A549 (cell line): ENCODE measurements at regions not wholly inside any gene's neighbourhood (a gene's known extent, or its start where the extent isn't known, plus 50 kb on each side); places are given as distances from the start of the nearest gene placed in this dataset.

Experiments used
- CEBPB ChIP-seq, 2 experiments: fragments of >200 bp in 1 of 2; sonication (Bioruptor Twin) in 1 of 2; formaldehyde crosslinking in 1 of 2; IDR thresholded peaks; 2 replicates each; pipeline ENCODE4 v1.6.1; 2012 to 2016
- EP300 ChIP-seq, 2 experiments: fragments of >200 bp; sonication (Bioruptor Twin); formaldehyde crosslinking; IDR thresholded peaks; 2 replicates in 1 of 2; 3 replicates in 1 of 2; pipeline ENCODE4 v1.6.1; 2016 to 2017
- MYC ChIP-seq: IDR thresholded peaks from 2 replicates; pipeline ENCODE4 v1.6.1; 2012; ENCODE audit warnings: mild to moderate bottlenecking, inconsistent platforms, low read length, improper control_type of control experiment, borderline replicate concordance
- POLR2A ChIP-seq: IDR thresholded peaks from 2 replicates; pipeline ENCODE4 v1.6.1; 2012; ENCODE audit warnings: mild to moderate bottlenecking, low read length
- RFX5 ChIP-seq: fragments of 450-650 bp; IDR thresholded peaks from 2 replicates; pipeline ENCODE4 v1.7.1; 2014; ENCODE audit warnings: antibody characterized with exemption, mild to moderate bottlenecking, moderate library complexity
- SMC3 ChIP-seq: fragments of >200 bp; sonication (Bioruptor Twin); formaldehyde crosslinking; IDR thresholded peaks from 3 replicates; pipeline ENCODE4 v1.6.1; 2018; ENCODE audit warnings: inconsistent platforms
- SREBF2 ChIP-seq: fragments of 450-650 bp; IDR thresholded peaks from 2 replicates; pipeline ENCODE4 v1.6.1; 2014; ENCODE audit warnings: mild to moderate bottlenecking, moderate library complexity
- ZFP36 ChIP-seq: fragments of 450-650 bp; IDR thresholded peaks from 2 replicates; pipeline ENCODE4 v1.6.1; 2014; ENCODE audit warnings: borderline replicate concordance; ENCODE audit not compliant: partially characterized antibody
- TF ChIP-seq, protein P1 (sequence below): fragments of 450-650 bp; IDR thresholded peaks from 2 replicates; pipeline ENCODE4 v1.6.1; 2014; ENCODE audit warnings: antibody characterized with exemption
- TF ChIP-seq, protein P2 (sequence below): fragments of >200 bp; sonication (Bioruptor Twin); formaldehyde crosslinking; IDR thresholded peaks from 3 replicates; pipeline ENCODE4 v1.5.1; 2016

DNA sequence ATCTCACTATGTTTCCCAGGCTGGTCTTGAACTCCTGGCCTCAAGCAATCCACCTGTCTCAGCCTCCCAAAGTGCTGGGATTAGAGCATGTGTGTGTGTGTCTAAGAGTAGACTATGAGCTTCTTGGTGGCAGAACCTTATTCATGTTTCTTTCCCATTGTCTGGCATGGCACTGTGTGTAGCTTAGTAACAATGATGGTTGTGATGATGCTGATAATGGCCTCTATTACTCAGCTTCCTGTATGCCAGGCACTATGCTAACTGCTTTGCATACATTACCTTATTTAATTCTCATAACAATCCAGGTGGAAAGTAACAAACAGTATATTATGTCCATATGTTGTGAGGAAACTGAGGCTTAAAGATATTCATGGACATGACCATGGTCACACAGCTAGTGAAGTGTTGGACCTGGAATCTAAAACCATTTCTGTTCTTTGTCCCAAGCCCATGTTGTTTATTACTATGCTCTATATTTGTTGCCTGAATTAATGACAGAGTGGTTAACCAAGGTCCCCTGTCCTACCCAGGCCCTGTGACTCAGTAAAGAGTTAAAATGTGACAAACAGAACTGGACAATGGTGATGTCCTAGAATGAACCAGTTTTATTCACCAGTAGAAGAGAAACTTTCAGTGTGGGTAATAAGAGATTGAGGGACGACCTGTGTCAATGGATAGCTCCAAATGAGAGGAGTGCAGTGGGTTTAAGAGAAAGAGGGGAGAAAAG, 109.6 kb downstream of the KLF5 start:
- TF ChIP-seq, protein P1, sequence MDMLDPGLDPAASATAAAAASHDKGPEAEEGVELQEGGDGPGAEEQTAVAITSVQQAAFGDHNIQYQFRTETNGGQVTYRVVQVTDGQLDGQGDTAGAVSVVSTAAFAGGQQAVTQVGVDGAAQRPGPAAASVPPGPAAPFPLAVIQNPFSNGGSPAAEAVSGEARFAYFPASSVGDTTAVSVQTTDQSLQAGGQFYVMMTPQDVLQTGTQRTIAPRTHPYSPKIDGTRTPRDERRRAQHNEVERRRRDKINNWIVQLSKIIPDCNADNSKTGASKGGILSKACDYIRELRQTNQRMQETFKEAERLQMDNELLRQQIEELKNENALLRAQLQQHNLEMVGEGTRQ: no peak
- TF ChIP-seq, protein P2, sequence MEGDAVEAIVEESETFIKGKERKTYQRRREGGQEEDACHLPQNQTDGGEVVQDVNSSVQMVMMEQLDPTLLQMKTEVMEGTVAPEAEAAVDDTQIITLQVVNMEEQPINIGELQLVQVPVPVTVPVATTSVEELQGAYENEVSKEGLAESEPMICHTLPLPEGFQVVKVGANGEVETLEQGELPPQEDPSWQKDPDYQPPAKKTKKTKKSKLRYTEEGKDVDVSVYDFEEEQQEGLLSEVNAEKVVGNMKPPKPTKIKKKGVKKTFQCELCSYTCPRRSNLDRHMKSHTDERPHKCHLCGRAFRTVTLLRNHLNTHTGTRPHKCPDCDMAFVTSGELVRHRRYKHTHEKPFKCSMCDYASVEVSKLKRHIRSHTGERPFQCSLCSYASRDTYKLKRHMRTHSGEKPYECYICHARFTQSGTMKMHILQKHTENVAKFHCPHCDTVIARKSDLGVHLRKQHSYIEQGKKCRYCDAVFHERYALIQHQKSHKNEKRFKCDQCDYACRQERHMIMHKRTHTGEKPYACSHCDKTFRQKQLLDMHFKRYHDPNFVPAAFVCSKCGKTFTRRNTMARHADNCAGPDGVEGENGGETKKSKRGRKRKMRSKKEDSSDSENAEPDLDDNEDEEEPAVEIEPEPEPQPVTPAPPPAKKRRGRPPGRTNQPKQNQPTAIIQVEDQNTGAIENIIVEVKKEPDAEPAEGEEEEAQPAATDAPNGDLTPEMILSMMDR: no peak
- TF ChIP-seq SMC3: no peak
- no peak for TF ChIP-seq POLR2A
- TF ChIP-seq MYC: no peak
- no peak for TF ChIP-seq EP300 (IDR thresholded peaks at IDR 0.05)
- no peak for TF ChIP-seq RFX5
- no peak for TF ChIP-seq CEBPB (IDR thresholded peaks at IDR 0.05)
- TF ChIP-seq ZFP36: no peak
- no peak for TF ChIP-seq SREBF2
